Amniotic epithelial cell (primary cell): ENCODE measurements at regions not wholly inside any gene's neighbourhood (a gene's known extent, or its start where the extent isn't known, plus 50 kb on each side); places are given as distances from the start of the nearest gene placed in this dataset.

Experiments used
- DNase-seq: peaks from one replicate; pipeline ENCODE4 v3.0.0-alpha.2; 2010; ENCODE audit warnings: low read depth

DNA sequence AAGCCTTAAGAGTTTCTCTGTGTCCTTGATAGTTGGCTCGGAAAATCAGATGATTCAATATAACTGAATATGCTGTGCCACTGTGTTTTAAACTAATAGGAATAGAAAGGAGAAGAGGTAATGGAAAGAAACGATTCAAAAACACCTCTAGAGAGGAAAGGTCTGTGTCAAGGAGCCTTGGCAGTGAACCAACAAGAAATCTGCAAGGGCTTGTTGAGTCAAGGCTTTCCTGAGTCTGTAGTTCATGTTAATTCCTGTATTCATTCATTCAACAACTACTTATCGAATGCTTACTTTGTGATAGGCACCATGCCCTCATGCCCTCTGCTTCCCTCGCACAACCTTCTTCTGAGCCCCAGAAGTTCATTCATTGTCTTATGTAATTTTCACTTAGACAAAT is 336.0 kb downstream of the PDHA2 start:
- no peak for DNase-seq

DNA sequence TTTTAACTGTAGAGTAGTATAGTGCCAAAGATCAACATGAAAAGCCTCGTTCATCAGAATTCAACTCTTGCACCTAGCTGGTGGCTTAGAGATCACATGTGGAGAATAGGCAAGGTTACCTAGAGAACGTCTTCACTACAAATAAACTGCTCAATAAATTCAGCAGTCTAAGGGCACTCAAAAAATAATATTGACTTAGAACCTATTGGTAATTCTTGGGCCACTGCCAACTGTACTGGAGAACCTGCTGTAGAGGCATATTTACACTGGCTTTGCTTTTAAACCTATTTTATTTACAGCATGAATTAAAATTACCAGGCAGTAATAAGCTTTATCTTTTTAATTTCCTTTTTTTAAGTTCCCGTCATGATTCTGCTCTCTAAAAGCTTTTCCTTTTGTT is 343.7 kb downstream of the PDHA2 start:
- DNase-seq: no peak

GRCh38 chr4:96186593-96186992 is 346.7 kb downstream of the PDHA2 start:
- DNase-seq: peak; percentile 24

- DNase-seq: no peak
These were observed 349.9 kb downstream of the PDHA2 start for GRCh38 chr4:96189761-96190160.

DNA sequence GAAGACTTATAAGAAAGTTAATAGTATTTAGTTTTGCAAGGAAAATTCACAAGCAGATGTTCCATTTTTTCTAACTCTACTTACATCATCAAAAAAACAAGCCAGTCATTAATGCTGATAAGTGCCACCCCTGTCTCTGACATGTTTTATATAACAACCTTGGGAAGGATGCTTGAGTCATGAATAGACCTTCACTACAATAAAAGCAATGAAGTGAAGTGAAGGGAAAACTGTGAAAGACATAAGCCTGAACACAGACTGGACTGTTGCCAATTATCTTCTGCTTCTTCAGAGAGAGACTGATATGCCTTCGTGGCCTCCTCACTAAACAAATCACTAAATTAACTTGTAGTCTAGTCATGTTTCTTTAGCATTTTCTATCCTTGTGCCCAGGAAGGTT is 353.2 kb downstream of the PDHA2 start:
- DNase-seq: peak; percentile 32

- DNase-seq: no peak
These were observed 355.1 kb downstream of the PDHA2 start for GRCh38 chr4:96194993-96195392.

- peak; percentile 35 for DNase-seq
These were observed 365.4 kb downstream of the PDHA2 start for GRCh38 chr4:96205143-96205936.

- no peak for DNase-seq
These were observed 387.6 kb downstream of the PDHA2 start for GRCh38 chr4:96227515-96227914.

DNA sequence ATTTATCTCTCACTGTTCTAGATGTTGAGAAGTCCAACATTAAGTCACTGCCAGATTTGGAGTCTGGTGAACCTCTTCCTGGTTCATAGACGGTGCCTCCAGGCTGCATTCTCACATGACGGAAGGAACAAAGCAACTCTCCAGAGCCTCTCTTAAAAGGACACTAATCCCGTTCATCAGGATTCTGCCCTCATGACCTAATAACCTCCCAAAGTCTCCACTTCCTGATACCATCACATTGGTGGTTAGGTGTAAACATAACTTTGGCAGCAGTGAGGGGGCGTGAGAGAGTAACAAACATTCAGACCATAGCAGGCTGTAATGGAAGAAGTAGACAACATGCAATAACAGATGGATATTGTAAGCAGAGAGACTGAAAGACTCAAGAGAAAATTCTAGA is 388.6 kb downstream of the PDHA2 start:
- peak; percentile 21 for DNase-seq

DNA sequence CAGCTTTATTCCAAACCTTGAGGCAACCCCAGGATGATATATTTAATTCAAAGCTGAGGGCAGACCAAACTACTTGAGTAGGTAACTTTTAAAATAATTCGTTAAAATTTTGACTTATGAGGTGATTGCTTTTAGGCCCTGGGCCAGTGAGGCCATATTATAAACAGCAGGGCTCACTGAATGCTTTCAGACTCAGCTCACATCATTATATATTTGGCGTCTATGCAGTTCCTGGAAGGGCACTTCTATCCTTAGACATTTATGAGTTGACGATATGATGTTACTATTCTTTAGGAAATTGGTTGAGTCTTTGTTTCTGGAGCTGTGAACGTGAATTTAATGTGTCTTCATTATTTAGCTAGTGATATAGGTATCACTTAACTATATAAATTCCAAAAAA is 400.1 kb downstream of the PDHA2 start:
- no peak for DNase-seq

- no peak for DNase-seq
These were observed 401.9 kb downstream of the PDHA2 start for GRCh38 chr4:96241819-96242218.

DNA sequence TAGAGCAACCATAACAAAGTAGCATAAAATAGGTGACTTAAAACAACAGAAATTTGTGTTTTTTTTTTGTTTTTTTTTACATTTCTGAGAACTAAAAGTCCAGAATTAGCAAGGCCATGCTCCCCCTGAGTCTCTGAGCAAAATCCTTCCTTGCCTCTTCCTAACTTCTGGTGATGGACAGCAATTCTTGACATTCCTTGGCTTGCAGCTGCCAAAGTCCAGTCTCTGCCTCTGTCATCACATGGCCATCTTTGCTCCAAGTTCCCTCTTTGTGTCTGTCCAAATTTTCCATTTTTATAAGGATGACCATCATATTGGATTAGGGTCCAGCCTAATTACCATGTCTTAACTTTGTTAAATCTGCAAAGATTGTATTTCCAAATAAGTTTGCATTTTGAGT is 407.2 kb downstream of the PDHA2 start:
- DNase-seq: no peak

- no peak for DNase-seq
These were observed 408.3 kb downstream of the PDHA2 start for GRCh38 chr4:96248225-96248624.

- peak; percentile 92 for DNase-seq
These were observed 420.3 kb downstream of the PDHA2 start for GRCh38 chr4:96260064-96260682.

DNA sequence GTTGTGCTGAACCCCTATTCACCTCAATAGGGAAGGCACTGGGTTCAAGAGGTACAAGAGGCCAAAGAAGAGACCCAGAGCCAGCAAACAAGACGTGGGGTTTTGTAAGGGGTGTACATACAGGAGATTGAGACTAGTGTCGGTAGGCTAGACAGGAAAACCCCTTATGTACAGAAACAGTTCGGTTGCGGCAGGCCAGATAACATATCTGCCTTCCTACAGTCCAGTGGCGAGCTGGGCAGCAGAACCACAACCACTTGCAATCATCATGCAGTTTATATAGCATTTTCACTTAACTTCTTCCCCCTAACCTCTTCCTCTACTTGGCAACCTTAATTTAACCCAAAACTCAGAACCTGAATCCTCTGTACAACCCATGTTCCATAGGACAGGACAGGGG is 422.2 kb downstream of the PDHA2 start:
- DNase-seq: no peak

DNA sequence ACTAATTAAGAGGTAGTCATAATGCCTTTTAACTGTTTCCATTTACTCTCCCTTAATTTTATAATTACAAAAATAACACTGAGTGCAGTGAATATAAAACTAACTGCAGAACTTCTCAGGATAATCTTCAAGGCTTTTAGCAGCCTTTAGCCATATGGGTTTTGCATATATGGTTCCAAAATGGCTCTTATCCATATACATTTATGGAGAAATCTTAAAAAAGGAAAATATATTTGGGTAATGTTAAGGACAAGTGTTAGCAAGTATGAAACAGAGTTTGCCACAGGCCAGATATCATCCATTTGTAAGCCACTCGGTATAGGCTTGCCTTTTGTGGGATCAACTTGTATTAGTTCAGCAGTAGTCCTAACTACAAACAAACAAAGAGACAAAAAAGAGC is 423.4 kb downstream of the PDHA2 start:
- DNase-seq: no peak

- no peak for DNase-seq
These were observed 425.1 kb downstream of the PDHA2 start for GRCh38 chr4:96264941-96265463.

GRCh38 chr4:96293806-96294205 is 453.9 kb downstream of the PDHA2 start:
- no peak for DNase-seq

DNA sequence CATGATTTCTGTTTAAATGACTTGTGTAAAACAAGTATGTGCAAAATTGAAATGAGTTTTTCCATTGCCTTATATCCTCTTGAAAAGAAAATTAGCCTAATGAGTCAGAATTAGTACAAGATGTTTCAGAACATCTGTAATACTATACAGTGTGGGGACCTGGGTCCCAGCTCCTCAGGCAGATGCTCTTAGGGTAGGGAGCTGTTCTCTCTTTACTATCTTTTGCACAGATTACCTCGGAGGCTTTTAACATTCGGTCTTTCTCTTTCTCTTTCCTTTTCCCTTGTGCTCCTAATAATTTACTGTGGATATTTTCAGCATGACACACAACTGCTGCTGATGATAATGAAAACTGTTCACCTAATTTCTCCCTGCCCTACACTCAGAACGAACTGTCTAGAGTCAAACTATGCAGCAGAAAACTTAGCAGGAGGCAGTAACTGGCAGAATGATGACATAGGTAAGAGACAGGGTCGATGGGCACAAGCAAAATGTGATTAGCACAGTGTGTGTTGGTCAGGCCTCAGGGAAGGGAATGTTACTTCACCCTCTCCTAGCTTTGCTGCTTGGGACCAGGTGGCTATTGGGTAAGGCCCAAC is 455.3 kb downstream of the PDHA2 start:
- peak; percentile 20 for DNase-seq

GRCh38 chr4:96301715-96302114 is 461.8 kb downstream of the PDHA2 start:
- no peak for DNase-seq

DNA sequence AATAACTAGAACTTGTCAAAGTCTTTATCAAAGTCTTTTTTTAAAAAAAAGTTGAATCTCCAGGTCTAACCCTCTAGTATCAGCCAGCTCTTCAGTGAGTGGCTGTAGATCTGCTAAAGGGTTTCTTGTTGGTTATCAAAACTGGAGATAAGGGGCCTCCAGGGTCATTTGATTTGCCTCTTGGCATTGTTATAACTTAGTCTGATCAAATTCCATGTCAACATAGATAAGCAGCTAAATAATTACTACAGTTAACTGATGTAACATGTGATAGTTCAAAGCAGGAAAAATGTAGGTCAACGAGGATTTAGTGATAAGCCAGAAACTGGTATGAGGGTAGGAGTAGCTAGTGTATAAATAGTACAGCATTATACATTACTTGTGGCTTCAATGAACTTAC is 465.1 kb downstream of the PDHA2 start:
- peak; percentile 49 for DNase-seq

- DNase-seq: no peak
These were observed 472.3 kb downstream of the PDHA2 start for GRCh38 chr4:96312046-96312685.

GRCh38 chr4:96315815-96316214 is 475.9 kb downstream of the PDHA2 start:
- peak; percentile 29 for DNase-seq
